Activated CD4-positive, alpha-beta memory T cell treated with anti-CD3 and anti-CD28 coated beads for 36 hours (primary cell): ENCODE measurements at regions not wholly inside any gene's neighbourhood (a gene's known extent, or its start where the extent isn't known, plus 50 kb on each side); places are given as distances from the start of the nearest gene placed in this dataset.

Experiments used
- CTCF ChIA-PET: fragments of 350-600 bp; sonication (Branson Sonifier 250); formaldehyde crosslinking; loops from one replicate; lab custom pipeline; 2021; ENCODE audit warnings: antibody characterized with exemption, inconsistent platforms; lab: Charles Lee
- POLR2A ChIA-PET: fragments of 350-600 bp; sonication (Branson Sonifier 250); formaldehyde crosslinking; loops from one replicate; lab custom pipeline; 2021; ENCODE audit warnings: antibody characterized with exemption; lab: Charles Lee
- DNase-seq: peaks from one replicate; pipeline ENCODE4 v3.0.0-alpha.2; 2020
- H3K27ac Mint-ChIP-seq: one replicate; pipeline ENCODE4 v1.8.0; 2021; ENCODE audit warnings: mixed read lengths
- H3K27me3 Mint-ChIP-seq: one replicate; pipeline ENCODE4 v1.8.0; 2021; ENCODE audit warnings: mixed read lengths
- H3K36me3 Mint-ChIP-seq: one replicate; pipeline ENCODE4 v1.8.0; 2021; ENCODE audit warnings: mixed read lengths
- H3K4me1 Mint-ChIP-seq: one replicate; pipeline ENCODE4 v1.8.0; 2021; ENCODE audit warnings: low read depth, mixed read lengths
- H3K4me3 Mint-ChIP-seq: one replicate; pipeline ENCODE4 v1.8.0; 2021; ENCODE audit warnings: mild to moderate bottlenecking, mixed read lengths
- H3K9me3 Mint-ChIP-seq: one replicate; pipeline ENCODE4 v1.8.0; 2021; ENCODE audit warnings: mixed read lengths
- intact Hi-C: fragments of 100-400 bp; cut with micrococcal nuclease; formaldehyde crosslinking; loops from one replicate; pipeline ENCODE4 v1.15.1; 2023

DNA sequence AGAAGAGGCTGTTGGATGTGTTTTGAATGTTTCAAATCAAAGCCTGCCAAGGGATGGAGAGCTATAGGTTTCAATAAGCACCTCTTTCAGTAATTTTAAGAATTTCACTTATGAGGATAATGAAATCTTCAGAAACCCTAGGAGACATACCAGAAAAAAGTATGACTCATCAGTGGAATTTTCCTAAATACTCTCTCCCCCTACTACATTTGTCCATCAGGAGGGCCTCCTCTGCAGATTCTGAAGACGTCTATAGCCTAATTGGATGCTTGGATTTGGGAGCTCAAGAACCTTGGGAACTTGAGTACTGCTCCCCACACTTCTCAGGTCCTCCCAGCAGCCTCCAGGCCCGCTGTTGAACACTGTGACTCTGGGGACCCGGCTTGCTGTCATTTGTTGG is 374.3 kb downstream of the SLC4A3 start:
- Mint-ChIP-seq H3K4me1 (no peaks in the 10 kb centered on the region), H3K9me3 (no peaks in the 10 kb centered on the region), H3K36me3 (no peaks in the 10 kb centered on the region), H3K27me3 (no peaks in the 10 kb centered on the region), H3K27ac (no peak overlapping the region), H3K4me3 (no peak overlapping the region)
- intact Hi-C loops, result no loop called here
- DNase-seq, result no peak
- ChIA-PET CTCF (no interaction called here), POLR2A (interaction anchor here (0.6 kb wide), 1 partner anchor 226 kb away, joined by 3 read pairs; no protein-coding TSS in a partner anchor)

DNA sequence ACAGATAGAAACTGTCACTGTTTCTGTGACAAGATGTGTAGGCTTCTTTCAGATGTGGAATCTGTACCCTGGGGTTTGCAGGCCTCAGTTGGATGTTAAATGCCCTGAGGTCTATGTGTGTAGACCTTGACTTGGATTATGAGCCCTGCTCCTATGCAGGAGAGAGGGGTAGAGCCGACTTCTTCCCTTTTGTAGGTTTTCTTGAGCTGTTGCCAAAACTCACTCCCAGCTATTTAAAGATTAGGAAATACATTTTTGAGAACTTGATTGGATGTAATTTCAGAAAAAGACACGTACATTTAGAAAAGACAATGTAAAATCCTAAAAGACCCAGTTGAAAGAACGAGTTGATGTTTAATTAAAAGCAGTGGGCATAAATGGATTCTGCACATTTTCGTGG is 374.8 kb downstream of the SLC4A3 start:
- Mint-ChIP-seq H3K4me1 (no peaks in the 10 kb centered on the region), H3K27me3 (no peaks in the 10 kb centered on the region), H3K36me3 (no peaks in the 10 kb centered on the region), H3K4me3 (no peak overlapping the region), H3K9me3 (no peaks in the 10 kb centered on the region), H3K27ac (no peak overlapping the region)
- intact Hi-C loops, result no loop called here
- DNase-seq, result no peak
- ChIA-PET CTCF (no interaction called here), POLR2A (no interaction called here)

DNA sequence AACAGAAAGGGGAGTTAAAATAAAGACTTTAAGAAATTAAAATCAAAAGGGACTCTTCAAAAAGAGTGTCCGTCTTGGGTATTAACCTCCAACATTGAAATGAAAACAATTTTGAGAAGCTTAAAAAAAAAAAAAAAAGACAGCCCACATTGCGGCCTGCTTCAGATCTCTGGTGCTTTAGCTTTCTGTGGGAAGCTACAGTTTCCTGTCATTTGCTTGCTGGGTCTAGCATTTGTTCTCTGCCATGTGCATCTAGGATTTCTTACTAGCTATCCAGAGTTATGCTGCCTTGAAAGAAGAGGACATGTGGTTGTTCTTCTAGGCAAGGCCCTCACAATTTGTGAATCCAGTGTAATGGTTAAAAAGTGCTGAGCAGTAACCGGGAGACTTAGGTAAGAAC is 375.3 kb downstream of the SLC4A3 start:
- Mint-ChIP-seq H3K27ac (no peak overlapping the region), H3K27me3 (no peaks in the 10 kb centered on the region), H3K4me3 (no peak overlapping the region), H3K4me1 (no peaks in the 10 kb centered on the region), H3K9me3 (no peaks in the 10 kb centered on the region), H3K36me3 (no peaks in the 10 kb centered on the region)
- ChIA-PET CTCF (no interaction called here), POLR2A (no interaction called here)
- no peak for DNase-seq
- intact Hi-C loops, result no loop called here

DNA sequence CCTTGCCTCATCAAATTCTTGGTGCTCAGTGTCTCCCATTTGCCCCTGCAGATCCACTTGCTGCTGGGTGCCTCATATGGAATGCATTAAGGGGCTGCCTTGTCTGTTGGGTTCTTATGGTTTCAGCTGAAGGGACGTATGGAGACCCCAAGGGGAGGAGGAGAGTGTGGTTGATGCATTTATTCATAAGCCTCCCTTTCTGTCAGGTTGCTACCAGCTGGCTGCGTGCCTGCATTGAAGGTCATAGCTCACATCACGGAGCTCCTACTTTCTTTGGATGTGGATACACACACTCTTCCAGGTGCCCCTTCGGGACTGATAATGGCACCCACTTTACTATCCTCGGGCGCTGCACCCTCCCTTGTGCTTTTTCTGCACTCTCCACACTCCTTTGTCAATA is 377.9 kb downstream of the SLC4A3 start:
- CTCF ChIA-PET, result no interaction called here
- Mint-ChIP-seq H3K9me3 (no peaks in the 10 kb centered on the region), H3K4me3 (no peak overlapping the region), H3K36me3 (no peaks in the 10 kb centered on the region), H3K27me3 (no peaks in the 10 kb centered on the region), H3K27ac (no peak overlapping the region), H3K4me1 (no peaks in the 10 kb centered on the region)
- no peak for DNase-seq
- intact Hi-C loops, result no loop called here
- POLR2A ChIA-PET, result no interaction called here

DNA sequence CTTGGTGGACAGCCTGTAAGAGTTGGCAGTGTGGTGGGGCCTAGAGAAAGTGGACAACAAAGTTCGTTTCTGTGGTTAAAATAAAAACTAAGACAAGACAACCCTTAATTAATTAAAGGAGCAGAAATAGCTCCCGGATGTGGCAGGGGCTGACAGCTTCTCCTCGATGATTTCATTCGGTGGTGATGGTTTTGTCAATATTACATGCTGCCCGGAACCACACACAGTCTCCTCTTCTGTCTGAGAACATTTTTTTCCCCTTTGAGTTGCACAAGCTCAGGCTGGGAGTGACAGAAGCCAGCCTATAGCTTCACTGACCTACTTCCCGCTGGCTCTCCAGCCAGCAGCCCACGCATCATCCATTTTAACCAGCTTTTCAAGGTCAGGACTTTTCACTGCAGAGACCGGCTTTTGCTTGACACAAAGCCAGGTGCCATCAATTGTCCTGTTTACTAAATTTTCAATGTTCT is 378.8 kb downstream of the SLC4A3 start:
- intact Hi-C loops, result no loop called here
- H3K9me3 Mint-ChIP-seq, result no peaks in the 10 kb centered on the region
- H3K27me3 Mint-ChIP-seq, result no peaks in the 10 kb centered on the region
- H3K4me3 Mint-ChIP-seq, result no peak overlapping the region
- no peaks in the 10 kb centered on the region for H3K4me1 Mint-ChIP-seq
- CTCF ChIA-PET, result no interaction called here
- H3K27ac Mint-ChIP-seq, result no peak overlapping the region
- H3K36me3 Mint-ChIP-seq, result no peaks in the 10 kb centered on the region
- DNase-seq, result no peak
- POLR2A ChIA-PET, result no interaction called here

DNA sequence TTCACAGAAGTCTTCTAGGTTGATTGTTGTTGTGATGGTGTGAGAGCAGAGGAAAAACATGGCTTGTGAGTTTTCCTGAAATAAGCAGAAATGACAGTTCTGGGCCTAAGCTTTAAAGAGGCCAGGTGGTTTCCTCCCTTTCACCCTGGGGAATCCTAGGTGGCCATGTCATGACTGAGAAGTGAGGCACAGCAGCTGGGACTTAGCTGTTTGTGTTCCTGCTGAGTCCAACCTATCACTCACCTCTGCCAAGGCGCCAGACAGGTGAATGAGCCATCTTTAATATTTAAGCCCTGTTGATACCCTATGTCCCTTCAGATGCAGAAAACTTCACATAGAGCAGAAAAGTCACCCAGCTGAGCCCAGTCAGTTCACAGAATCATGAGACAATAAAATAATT is 384.4 kb downstream of the SLC4A3 start:
- ChIA-PET POLR2A (no interaction called here), CTCF (no interaction called here)
- Mint-ChIP-seq H3K27me3 (no peaks in the 10 kb centered on the region), H3K4me1 (no peaks in the 10 kb centered on the region), H3K9me3 (no peaks in the 10 kb centered on the region), H3K27ac (no peak overlapping the region), H3K4me3 (no peak overlapping the region), H3K36me3 (no peaks in the 10 kb centered on the region)
- DNase-seq, result no peak
- intact Hi-C loops, result no loop called here

DNA sequence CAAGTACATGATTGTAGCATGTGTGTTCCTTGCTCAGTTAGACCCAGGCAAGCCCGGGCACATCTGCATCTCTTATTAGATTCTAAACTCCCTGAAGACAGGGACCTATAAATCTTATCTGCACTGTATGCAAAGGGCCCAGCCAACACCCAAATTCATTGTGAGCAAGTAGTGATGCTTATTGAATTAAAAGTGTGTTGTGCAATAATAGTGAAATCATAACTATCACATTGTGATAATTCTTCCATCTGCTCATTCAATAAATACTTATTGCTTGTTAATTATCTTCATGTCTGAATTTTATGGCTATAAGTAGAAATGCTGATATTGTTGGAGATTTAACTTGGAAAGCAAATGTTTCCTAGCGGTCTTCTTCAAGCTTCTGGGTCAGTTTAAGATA is 387.5 kb downstream of the SLC4A3 start:
- H3K4me3 Mint-ChIP-seq, result no peak overlapping the region
- intact Hi-C loops, result no loop called here
- H3K27ac Mint-ChIP-seq, result no peak overlapping the region
- peaks cover 1% of the 10 kb centered on the region for H3K27me3 Mint-ChIP-seq
- ChIA-PET CTCF (no interaction called here), POLR2A (no interaction called here)
- no peak for DNase-seq
- H3K4me1 Mint-ChIP-seq, result no peaks in the 10 kb centered on the region
- no peaks in the 10 kb centered on the region for H3K9me3 Mint-ChIP-seq
- no peaks in the 10 kb centered on the region for H3K36me3 Mint-ChIP-seq

DNA sequence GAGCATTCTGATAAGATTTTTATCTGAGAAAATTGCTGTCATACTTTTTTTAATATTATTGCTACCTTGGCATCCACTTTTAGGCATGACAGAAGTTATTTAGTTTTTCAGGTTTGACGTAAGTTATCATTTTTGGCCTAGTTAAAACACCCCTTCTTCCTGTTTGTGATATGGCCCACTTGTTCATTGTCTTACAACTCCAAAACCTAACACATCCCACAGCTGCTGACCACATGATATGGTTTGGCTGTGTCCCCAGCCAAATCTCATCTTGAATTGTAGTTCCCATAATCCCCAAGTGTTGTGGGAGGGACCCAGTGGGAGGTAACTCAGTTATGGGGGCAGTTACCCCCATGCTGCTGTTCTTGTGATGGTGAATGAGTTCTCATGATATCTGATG is 388.1 kb downstream of the SLC4A3 start:
- peaks cover 1% of the 10 kb centered on the region for H3K27me3 Mint-ChIP-seq
- H3K4me1 Mint-ChIP-seq, result no peaks in the 10 kb centered on the region
- POLR2A ChIA-PET, result no interaction called here
- H3K27ac Mint-ChIP-seq, result no peak overlapping the region
- H3K4me3 Mint-ChIP-seq, result no peak overlapping the region
- intact Hi-C loops, result no loop called here
- CTCF ChIA-PET, result no interaction called here
- no peaks in the 10 kb centered on the region for H3K36me3 Mint-ChIP-seq
- no peak for DNase-seq
- no peaks in the 10 kb centered on the region for H3K9me3 Mint-ChIP-seq

DNA sequence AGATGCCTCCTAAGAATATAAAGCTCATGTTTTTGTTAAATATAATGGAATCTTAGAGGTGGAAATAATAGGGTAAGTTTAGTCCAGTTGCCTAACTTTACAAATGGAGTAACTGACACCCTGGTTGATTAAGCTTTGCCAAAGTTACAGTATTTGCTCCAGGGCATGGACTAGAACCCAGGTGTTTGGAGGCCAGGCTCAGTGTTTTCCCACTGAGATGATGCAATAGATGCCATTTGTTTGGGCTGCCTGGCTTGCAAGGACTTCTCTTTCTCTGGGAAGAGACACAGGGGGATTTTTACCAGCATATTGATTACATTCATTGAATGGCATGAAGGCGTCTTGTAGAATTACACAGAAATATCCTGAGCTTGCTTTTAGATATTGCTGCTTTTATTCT is 397.8 kb downstream of the SLC4A3 start:
- H3K27me3 Mint-ChIP-seq, result no peaks in the 10 kb centered on the region
- intact Hi-C loops, result no loop called here
- ChIA-PET POLR2A (no interaction called here), CTCF (no interaction called here)
- H3K4me1 Mint-ChIP-seq, result no peaks in the 10 kb centered on the region
- no peak overlapping the region for H3K4me3 Mint-ChIP-seq
- H3K36me3 Mint-ChIP-seq, result no peaks in the 10 kb centered on the region
- no peak overlapping the region for H3K27ac Mint-ChIP-seq
- H3K9me3 Mint-ChIP-seq, result no peaks in the 10 kb centered on the region
- no peak for DNase-seq

DNA sequence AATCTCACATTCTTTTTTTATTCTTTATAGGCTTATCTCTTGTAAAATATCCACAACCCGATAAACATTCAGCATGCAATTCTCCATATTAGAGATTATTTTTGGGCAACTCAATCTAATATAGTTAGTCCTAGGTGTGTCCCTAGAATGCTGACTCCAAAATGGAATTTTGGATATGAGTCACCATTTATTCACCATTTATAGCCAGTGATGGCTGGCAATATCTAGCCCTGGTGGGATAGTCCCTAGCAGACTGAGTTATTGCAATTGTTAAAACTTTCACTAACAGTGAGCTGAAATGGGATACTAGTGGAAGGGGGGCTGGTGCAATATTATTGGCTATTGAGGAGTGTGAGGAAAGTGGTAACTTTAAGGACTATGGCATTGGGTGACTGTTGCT is 401.6 kb downstream of the SLC4A3 start:
- no peak for DNase-seq
- intact Hi-C loops, result no loop called here
- H3K27me3 Mint-ChIP-seq, result no peaks in the 10 kb centered on the region
- H3K4me1 Mint-ChIP-seq, result no peaks in the 10 kb centered on the region
- no peaks in the 10 kb centered on the region for H3K36me3 Mint-ChIP-seq
- H3K27ac Mint-ChIP-seq, result no peak overlapping the region
- H3K4me3 Mint-ChIP-seq, result no peak overlapping the region
- no peaks in the 10 kb centered on the region for H3K9me3 Mint-ChIP-seq
- CTCF ChIA-PET, result no interaction called here
- POLR2A ChIA-PET, result no interaction called here

DNA sequence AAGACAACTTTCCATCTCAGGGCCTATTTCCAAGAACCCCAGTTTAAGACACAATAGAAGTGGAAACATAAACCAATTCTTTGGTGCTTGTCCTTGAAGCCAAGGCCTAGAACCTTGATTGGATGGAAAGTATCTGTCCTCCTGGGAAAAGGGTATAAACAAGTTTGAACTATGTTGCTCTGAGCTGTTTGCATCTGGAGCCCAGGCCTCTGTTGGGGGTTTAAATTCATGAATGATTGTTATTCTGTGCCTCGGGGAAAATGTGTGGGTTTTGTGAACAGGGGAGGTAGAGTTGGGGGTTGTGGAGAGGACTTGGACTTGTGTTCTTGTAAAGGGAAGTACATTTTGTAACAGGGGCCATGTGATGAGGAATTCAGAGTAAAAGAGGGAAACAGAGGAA is 406.1 kb downstream of the SLC4A3 start:
- no peak for DNase-seq
- Mint-ChIP-seq H3K27ac (no peak overlapping the region), H3K4me3 (no peak overlapping the region), H3K4me1 (no peaks in the 10 kb centered on the region), H3K27me3 (no peaks in the 10 kb centered on the region), H3K9me3 (no peaks in the 10 kb centered on the region), H3K36me3 (no peaks in the 10 kb centered on the region)
- POLR2A ChIA-PET, result no interaction called here
- CTCF ChIA-PET, result no interaction called here
- intact Hi-C loops, result no loop called here

DNA sequence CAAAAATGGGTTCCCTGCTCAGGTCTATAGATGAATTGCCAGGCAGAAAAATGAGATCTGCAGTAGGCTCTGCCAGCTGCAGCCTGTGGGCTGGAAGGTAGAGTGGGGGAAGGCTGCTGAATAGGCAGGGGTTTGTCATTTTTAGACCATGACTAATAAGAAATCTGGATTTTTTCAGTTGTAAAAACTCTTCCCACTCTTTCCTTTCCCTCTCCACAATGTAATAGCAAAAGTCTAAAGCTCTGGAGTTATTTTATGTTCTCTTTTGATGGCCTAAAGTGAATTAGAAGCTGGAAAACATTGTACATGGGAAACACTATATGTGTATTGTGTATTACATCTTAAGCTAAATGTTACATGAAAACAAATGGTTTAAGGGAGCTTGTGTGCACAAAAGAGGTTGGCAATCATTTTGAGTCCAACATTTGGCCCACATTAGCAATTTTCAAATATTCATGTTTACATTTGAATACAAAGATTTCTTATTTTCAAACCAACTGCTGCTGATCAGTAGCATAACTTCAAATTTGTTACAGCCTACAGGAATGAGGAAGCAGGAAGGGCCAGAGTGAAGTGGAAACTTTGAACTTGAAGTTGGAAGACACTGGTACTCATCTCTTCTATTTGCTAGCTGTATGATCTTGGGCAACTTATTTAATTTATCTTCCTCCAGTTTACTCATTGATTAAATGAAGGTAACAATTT is 407.1 kb downstream of the SLC4A3 start:
- POLR2A ChIA-PET, result no interaction called here
- H3K4me1 Mint-ChIP-seq, result no peaks in the 10 kb centered on the region
- intact Hi-C loops, result no loop called here
- H3K4me3 Mint-ChIP-seq, result no peak overlapping the region
- DNase-seq, result no peak
- CTCF ChIA-PET, result no interaction called here
- no peaks in the 10 kb centered on the region for H3K27me3 Mint-ChIP-seq
- H3K27ac Mint-ChIP-seq, result no peak overlapping the region
- no peaks in the 10 kb centered on the region for H3K9me3 Mint-ChIP-seq
- H3K36me3 Mint-ChIP-seq, result no peaks in the 10 kb centered on the region

DNA sequence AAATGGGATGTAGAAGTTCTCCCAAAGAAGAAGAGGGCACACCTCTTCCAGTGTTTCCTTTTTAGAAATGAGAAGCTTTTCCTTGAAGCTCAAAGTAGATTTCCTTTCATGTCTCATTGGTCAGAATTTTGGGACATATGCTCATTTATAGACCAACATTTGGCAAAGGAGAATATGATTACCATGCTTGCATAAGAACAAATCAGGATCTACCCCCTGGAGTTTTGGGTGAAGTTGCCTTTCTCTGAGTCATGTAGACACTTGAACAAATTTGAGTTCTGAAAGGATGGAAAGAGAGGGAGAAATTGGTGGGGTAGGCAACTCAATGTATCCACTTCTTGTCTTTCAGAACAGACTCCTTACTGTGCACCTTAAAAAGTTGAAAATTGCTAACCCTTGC is 409.0 kb downstream of the SLC4A3 start:
- Mint-ChIP-seq H3K9me3 (no peaks in the 10 kb centered on the region), H3K36me3 (no peaks in the 10 kb centered on the region), H3K4me3 (no peak overlapping the region), H3K27me3 (no peaks in the 10 kb centered on the region), H3K4me1 (no peaks in the 10 kb centered on the region), H3K27ac (no peak overlapping the region)
- intact Hi-C loops, result no loop called here
- DNase-seq, result no peak
- POLR2A ChIA-PET, result no interaction called here
- CTCF ChIA-PET, result no interaction called here
